Endothelial cell of umbilical vein (primary cell): ENCODE measurements at regions not wholly inside any gene's neighbourhood (a gene's known extent, or its start where the extent isn't known, plus 50 kb on each side); places are given as distances from the start of the nearest gene placed in this dataset.

Experiments used
- BruUV-seq: library from RNA; stranded (reverse); fragments of 400-500 nt; replicated peaks from 2 replicates; lab custom pipeline; 2021; lab: Mats Ljungman, UMichigan
- CTCF ChIA-PET: fragments of 300-600, 350-600 bp; sonication (Branson Sonifier 250); formaldehyde crosslinking; loops from one replicate; lab custom pipeline; 2021; ENCODE audit warnings: antibody characterized with exemption, inconsistent platforms; lab: Charles Lee
- POLR2A ChIA-PET: fragments of 300-600, 350-600 bp; sonication (Branson Sonifier 250); formaldehyde crosslinking; loops from one replicate; lab custom pipeline; 2021; ENCODE audit warnings: antibody characterized with exemption, inconsistent platforms; lab: Charles Lee
- DNase-seq: peaks from one replicate; pipeline ENCODE4 v3.0.0-alpha.2; 2011; ENCODE audit warnings: low read depth, low spot score
- FAIRE-seq: peaks from 2 replicates; lab custom pipeline; 2011; peaks lifted over from hg19 to GRCh38; lab: Jason Lieb, UNC
- H2AFZ ChIP-seq: 2 replicates; pipeline ENCODE4 v1.6.0; 2012; ENCODE audit warnings: low read depth, low read length, control low read depth, inconsistent platforms
- H3K27ac ChIP-seq: 2 replicates; pipeline ENCODE4 v1.5.1; 2011; ENCODE audit warnings: low read depth, mild to moderate bottlenecking, control low read depth, low read length, moderate library complexity; ENCODE audit not compliant: insufficient read depth
- H3K27me3 ChIP-seq, 2 experiments: 2 replicates each; pipeline versions ENCODE4 v1.6.0 to v1.6.1; 2011; ENCODE audit warnings: low read length in 2 of 2, mixed read lengths in 1 of 2; ENCODE audit not compliant: control insufficient read depth in 2 of 2, insufficient read depth in 2 of 2
- H3K36me3 ChIP-seq, 2 experiments: 2 replicates in 1 of 2; 3 replicates in 1 of 2; pipeline ENCODE4 v1.5.1; 2011; ENCODE audit warnings: low read length in 2 of 2, mild to moderate bottlenecking in 1 of 2, moderate library complexity in 1 of 2; ENCODE audit not compliant: control insufficient read depth in 2 of 2, insufficient read depth in 2 of 2; ENCODE audit errors: extremely low read depth in 1 of 2
- H3K4me1 ChIP-seq: 3 replicates; pipeline ENCODE4 v1.5.1; 2011; ENCODE audit warnings: mild to moderate bottlenecking, low read length; ENCODE audit not compliant: control insufficient read depth, insufficient read depth; ENCODE audit errors: extremely low read depth
- H3K4me2 ChIP-seq: 2 replicates; pipeline ENCODE4 v1.6.1; 2011; ENCODE audit warnings: low read length, control low read depth, mixed read lengths; ENCODE audit not compliant: insufficient read depth
- H3K4me3 ChIP-seq, 3 experiments: fragments of 200-600 bp in 1 of 3; sonication (generic), shearing (Covaris generic) in 1 of 3; replicated peaks in 1 of 3; 2 replicates each; pipeline ENCODE4 v1.5.1; 2011 to 2016; ENCODE audit warnings: control low read depth in 3 of 3, low read length in 3 of 3, mild to moderate bottlenecking in 2 of 3, inconsistent platforms in 1 of 3, low read depth in 1 of 3, moderate library complexity in 1 of 3; ENCODE audit not compliant: insufficient read depth in 1 of 3
- H3K79me2 ChIP-seq: 2 replicates; pipeline ENCODE4 v1.6.0; 2012; ENCODE audit warnings: low read length, inconsistent platforms; ENCODE audit not compliant: control insufficient read depth, insufficient read depth
- H3K9ac ChIP-seq: replicated peaks from 2 replicates; pipeline ENCODE3; 2011; ENCODE audit warnings: low read length, control low read depth; ENCODE audit not compliant: insufficient read depth; ENCODE audit errors: extremely low read depth
- H3K9me1 ChIP-seq: replicated peaks from 3 replicates; pipeline ENCODE4 v1.6.0; 2011; ENCODE audit warnings: mild to moderate bottlenecking, low read length; ENCODE audit not compliant: control insufficient read depth, insufficient read depth; ENCODE audit errors: extremely low read depth
- H3K9me3 ChIP-seq: replicated peaks from 2 replicates; pipeline ENCODE4 v1.5.1; 2012; ENCODE audit warnings: low read length, inconsistent platforms; ENCODE audit not compliant: control insufficient read depth, insufficient read depth
- H4K20me1 ChIP-seq: replicated peaks from 2 replicates; pipeline ENCODE3; 2011; ENCODE audit warnings: mild to moderate bottlenecking, low read length; ENCODE audit not compliant: control insufficient read depth, insufficient read depth; ENCODE audit errors: extremely low read depth
- EZH2 ChIP-seq: IDR thresholded peaks from 2 replicates; pipeline ENCODE4 v1.6.1; 2012; ENCODE audit warnings: borderline replicate concordance, low read depth, mild to moderate bottlenecking, moderate library complexity, low read length, inconsistent platforms; ENCODE audit not compliant: severe bottlenecking
- FOS ChIP-seq: IDR thresholded peaks from 2 replicates; pipeline ENCODE4 v1.6.1; 2011; ENCODE audit warnings: mild to moderate bottlenecking, low read length, moderate library complexity, borderline replicate concordance; ENCODE audit not compliant: insufficient read depth
- GATA2 ChIP-seq: IDR thresholded peaks from 2 replicates; pipeline ENCODE4 v1.7.0; 2011; ENCODE audit warnings: low read depth, mild to moderate bottlenecking, moderate library complexity, mixed read lengths, low read length; ENCODE audit not compliant: insufficient read length, insufficient read depth
- JUN ChIP-seq: IDR thresholded peaks from 2 replicates; pipeline ENCODE4 v1.6.1; 2011; ENCODE audit warnings: borderline replicate concordance, low read depth; ENCODE audit not compliant: insufficient read length, insufficient read depth
- MAX ChIP-seq: IDR thresholded peaks from 2 replicates; pipeline ENCODE4 v1.6.1; 2011; ENCODE audit not compliant: insufficient read depth, insufficient read length
- MYC ChIP-seq: IDR thresholded peaks from one replicate; pipeline ENCODE4 v1.6.1; 2011; ENCODE audit warnings: mild to moderate bottlenecking, low read depth, low read length
- POLR2A ChIP-seq: IDR thresholded peaks from 2 replicates; pipeline ENCODE4 v1.6.1; 2012; ENCODE audit warnings: low read depth, mild to moderate bottlenecking, control low read depth, low read length
- POLR2AphosphoS5 ChIP-seq: IDR thresholded peaks from 2 replicates; pipeline ENCODE4 v1.6.1; 2012; ENCODE audit warnings: low read depth, mild to moderate bottlenecking, control low read depth, low read length, moderate library complexity; ENCODE audit not compliant: insufficient read depth
- dilution Hi-C: fragments of 300-500 bp; cut with MboI; formaldehyde crosslinking; loops from one replicate; pipeline ENCODE4 v1.15.0; 2019; ENCODE audit warnings: low sequenced_read_pairs; ENCODE audit not compliant: extremely low pct_ligation_motif_present
- intact Hi-C: fragments of 100-400 bp; cut with micrococcal nuclease; formaldehyde crosslinking; loops from one replicate; pipeline ENCODE4 v1.10.0; 2022
- TF ChIP-seq, protein P1 (sequence below), 2 donors: IDR thresholded peaks; 1 replicate in 1 of 2; 2 replicates in 1 of 2; pipeline ENCODE4 v1.5.1; 2011; ENCODE audit warnings: low read length in 2 of 2, mild to moderate bottlenecking in 2 of 2, moderate library complexity in 2 of 2, control low read depth in 1 of 2, inconsistent platforms in 1 of 2, low read depth in 1 of 2; ENCODE audit not compliant: insufficient read depth in 1 of 2; ENCODE audit errors: extremely low read depth in 1 of 2

DNA sequence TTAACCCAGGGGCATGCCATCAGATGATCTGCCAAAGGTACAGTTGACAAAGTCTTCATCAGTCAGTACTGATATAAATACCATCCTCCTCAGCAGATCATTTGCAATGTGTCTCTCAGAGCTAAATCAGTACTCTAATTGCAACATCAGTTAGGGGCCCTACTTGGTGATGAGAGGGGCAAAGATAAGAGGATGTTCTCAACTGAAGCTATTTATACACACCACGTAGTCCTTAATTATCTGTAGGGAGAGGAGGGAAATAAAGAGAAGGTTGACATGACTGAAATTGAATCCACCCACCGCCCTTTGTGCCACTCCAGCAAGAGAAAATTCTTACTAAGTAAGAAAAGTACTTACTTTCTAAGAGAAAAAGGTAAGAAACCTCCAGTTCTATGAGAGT is 157.8 kb upstream of the NUDT4 start:
- ChIA-PET CTCF (no interaction called here), POLR2A (no interaction called here)
- Histone ChIP-seq H3K9me3 (no peaks in the 10 kb centered on the region), H4K20me1 (no peaks in the 10 kb centered on the region), H3K36me3 (no peaks in the 10 kb centered on the region), H3K9me1 (no peaks in the 10 kb centered on the region), H3K27me3 (no peaks in the 10 kb centered on the region), H3K27ac (no peak overlapping the region), H3K79me2 (no peaks in the 10 kb centered on the region), H3K4me1 (peaks cover 8% of the 10 kb centered on the region), H2AFZ (no peak overlapping the region), H3K9ac (no peak overlapping the region), H3K4me2 (no peak overlapping the region), H3K4me3 (no peak overlapping the region)
- BruUV-seq: no TSS peak
- TF ChIP-seq MYC (no peak), POLR2AphosphoS5 (no peak), GATA2 (no peak), EZH2 (no peak), FOS (no peak), JUN (no peak), MAX (no peak), POLR2A (no peak)
- TF ChIP-seq, protein P1, sequence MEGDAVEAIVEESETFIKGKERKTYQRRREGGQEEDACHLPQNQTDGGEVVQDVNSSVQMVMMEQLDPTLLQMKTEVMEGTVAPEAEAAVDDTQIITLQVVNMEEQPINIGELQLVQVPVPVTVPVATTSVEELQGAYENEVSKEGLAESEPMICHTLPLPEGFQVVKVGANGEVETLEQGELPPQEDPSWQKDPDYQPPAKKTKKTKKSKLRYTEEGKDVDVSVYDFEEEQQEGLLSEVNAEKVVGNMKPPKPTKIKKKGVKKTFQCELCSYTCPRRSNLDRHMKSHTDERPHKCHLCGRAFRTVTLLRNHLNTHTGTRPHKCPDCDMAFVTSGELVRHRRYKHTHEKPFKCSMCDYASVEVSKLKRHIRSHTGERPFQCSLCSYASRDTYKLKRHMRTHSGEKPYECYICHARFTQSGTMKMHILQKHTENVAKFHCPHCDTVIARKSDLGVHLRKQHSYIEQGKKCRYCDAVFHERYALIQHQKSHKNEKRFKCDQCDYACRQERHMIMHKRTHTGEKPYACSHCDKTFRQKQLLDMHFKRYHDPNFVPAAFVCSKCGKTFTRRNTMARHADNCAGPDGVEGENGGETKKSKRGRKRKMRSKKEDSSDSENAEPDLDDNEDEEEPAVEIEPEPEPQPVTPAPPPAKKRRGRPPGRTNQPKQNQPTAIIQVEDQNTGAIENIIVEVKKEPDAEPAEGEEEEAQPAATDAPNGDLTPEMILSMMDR (IDR thresholded peaks at IDR 0.05; ENCODE audit: extremely low read depth in 1 of 2, insufficient read depth in 1 of 2, low read depth in 1 of 2, low read length in 2 of 2): no peak
- FAIRE-seq (no peak), DNase-seq (no peak)
- dilution Hi-C loops: no loop called here
- intact Hi-C loops: loop anchor here (10.0 kb wide), 1 partner anchor 155 kb away; the partner anchor contains the start of gene NUDT4
